NCI-H146 treated with DMSO at 0.1 percent for 48 hours (cell line): ENCODE measurements at regions not wholly inside any gene's neighbourhood (a gene's known extent, or its start where the extent isn't known, plus 50 kb on each side); places are given as distances from the start of the nearest gene placed in this dataset.
"Not testable (repeated sequence)": the region's sequence is repeated elsewhere in the genome, so short reads cannot be mapped to it uniquely, and the experiment has no call there.

Experiments
- DNase-seq: peaks from one replicate; lab custom pipeline; 2025; ENCODE audit not compliant: unreplicated experiment; lab: John Stamatoyannopoulos, UW

DNA sequence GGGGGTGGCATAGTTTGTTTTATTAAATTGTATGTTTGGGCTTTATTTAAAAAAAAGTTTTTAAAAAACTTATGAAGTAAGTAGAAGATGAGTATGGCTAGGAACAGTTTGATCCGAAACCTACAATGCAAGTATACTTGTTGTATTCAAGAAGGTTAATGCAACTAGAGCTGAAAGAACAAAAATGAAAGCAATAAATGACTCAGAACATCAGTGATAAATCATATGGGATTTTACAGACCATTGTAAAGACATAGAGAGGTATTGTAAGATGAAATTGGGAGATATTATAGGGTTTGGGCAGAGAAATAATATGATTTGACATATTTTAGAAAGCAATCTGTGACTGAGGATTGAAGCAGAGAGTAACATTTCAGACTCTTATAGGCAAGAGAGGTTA lies 1135.3 kb downstream of the SLITRK5 start:
- no peak for DNase-seq

DNA sequence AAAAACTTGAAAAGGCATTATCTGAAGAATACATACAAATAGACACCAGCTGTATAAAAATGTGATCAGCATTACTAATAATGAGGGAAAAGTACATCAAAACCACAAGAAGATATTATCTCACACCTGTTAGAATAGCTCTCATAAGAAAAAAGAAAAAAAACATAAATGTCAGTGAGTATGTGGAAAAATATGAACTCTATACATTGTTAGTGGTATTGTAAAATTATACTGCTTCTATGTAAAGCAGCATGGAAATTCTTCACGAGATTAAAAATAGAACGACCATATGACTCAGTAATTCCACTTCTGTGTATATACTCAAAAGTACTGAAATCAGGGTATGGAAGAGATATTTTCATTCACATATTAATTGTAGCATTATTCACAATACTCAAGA lies 1146.4 kb downstream of the SLITRK5 start:
- DNase-seq = no peak

DNA sequence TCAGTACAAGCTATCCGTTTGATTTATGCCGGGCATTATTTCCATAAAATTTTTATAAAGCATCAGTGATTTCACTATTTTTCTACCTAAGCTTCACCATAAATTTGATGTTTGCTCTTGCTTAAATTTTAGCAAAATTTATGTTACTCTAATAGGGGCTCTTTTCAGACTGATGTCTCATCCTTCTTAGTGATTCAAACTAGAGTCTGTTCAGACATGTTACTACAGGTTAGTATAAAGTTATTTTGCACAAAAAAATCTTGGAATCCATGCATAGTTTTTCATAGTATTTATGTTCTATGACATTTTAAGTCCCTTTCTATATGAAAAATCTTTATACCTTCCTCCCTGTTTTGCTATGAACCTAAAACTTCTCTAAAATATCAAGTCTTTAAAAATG lies 1151.9 kb downstream of the SLITRK5 start:
- DNase-seq = no peak

DNA sequence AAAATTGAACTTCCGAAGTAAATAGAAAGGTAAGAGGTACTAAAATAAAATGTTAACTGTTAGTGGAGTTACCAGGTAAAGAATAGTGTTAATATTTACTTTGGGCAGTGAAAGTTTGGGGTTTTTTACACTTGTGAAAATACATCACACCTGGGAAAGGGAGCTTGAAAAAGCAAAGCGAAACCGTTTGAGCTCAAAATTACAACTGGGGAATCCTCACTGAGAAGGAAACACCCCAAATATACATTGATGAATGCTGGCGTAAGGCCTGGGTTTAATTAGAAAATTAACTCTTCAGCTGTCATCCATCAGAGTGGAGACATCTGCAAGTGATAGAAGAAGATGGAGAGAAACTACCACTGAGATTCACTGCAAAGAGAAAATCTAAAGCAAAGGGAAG lies 1153.0 kb downstream of the SLITRK5 start:
- DNase-seq = no peak

DNA sequence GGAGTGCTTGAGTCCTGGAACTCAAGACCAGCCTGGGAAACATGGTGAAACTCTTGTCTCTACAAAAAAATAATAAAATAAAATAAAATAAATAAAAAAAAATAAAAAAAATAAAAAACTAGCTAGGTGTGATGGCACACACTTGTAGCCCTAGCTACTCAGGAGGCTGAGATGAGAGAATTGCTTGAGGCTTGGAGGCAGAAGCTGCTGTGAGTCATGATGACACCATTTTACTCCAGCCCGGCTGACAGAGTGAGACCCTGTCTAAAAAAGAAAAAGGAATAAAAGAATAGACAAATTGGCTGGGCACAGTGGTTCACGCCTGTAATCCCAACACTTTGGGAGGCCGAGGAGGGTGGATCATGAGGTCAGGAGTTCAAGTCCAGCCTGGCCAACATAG lies 1168.9 kb downstream of the SLITRK5 start:
- DNase-seq = no peak

DNA sequence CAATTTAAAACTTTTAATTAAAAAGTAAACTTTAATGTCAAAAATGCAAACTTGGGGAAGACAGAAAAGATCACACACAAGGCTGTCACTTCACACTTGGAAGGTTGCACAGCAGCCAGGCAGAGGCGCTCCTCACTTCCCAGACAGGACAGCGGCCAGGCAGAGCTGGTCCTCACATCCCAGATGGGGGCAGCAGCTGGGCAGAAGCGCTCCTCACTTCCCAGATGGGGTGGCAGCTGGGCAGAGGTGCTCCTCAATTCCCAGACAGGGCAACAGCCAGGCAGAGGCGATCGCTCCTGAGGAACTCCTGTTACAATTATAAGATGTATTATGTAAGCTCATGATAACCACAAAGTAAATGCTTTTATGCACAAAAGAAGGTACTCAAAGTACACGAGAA lies 1181.1 kb downstream of the SLITRK5 start:
- DNase-seq = not testable (repeated sequence)

DNA sequence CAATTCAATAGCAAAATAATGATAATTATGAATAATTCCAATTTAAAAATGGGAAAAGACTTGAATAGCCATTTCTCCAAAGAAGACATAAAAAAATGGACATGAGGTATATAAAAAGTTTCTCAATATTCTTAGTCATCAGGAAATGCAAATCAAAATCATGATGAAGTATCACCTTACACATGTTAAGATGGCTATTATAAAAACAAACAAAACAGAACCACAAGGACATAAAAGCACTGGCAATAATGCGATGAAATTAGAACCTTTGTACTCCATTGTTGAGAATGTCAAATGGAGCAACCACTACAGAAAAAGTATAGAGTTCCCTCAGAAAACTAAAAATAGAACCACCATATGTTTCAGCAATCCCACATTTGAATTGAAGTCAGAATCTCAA lies 1186.1 kb downstream of the SLITRK5 start:
- DNase-seq = no peak

DNA sequence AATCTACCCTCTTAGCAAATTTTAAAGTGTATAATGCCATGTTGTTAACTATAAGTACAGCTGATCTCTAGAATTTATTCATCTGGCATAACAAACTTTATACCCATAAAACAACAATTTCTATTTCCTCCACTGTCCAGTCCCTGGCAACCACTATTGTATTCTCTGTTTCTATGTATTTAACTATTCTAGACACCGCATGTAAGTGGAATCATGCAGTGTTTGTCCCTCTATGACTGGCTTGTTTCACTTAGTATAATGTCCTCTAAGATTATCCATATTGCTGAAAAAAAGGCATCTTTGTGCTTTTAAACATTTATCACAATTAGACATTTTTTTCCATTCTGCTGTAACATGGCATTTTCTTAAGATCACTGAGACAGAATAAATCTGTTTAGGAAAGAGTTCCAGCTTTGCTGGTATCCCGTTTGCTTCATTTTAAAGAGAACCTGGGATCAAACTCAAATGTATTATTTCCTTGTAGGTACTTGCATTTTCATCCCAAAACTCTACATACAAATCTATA lies 1191.0 kb downstream of the SLITRK5 start:
- DNase-seq = peak; percentile 85

DNA sequence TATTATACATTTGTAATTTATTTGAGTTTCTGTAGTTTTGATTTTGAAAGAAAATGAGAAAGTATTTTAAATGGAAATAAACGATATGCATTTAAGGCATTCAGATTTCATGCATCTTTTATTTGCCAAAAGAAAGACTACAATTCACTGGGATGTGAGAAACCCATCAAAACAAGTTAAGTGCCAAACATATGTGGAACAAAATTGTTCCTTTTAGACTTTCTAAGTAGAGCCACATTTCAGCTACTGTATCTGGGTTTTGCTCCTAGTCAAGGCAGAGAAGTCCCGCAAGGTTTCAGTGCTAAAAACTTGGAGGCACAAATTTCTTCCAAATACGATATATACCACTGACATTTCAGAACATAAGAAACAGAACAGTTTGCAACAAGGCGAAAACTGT lies 1191.9 kb downstream of the SLITRK5 start:
- no peak for DNase-seq

DNA sequence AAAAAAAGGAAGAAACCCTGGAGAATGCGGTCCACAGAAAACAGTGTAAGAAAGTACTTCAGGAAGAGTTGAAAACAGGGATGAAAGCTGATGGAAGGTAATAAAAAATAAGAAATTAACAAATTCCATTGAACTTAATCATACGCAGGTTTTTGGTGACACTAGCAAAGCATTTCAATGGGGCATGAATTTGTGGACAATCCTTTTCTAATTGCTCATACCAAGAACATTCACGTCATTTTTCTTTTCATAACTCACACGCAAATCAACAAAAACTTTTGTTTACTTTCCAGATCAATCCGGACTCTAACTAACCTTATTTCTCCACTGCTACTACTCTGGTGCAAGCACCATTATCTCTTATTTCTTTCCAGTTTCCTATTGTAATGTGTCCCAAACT lies 1195.0 kb downstream of the SLITRK5 start:
- no peak for DNase-seq

DNA sequence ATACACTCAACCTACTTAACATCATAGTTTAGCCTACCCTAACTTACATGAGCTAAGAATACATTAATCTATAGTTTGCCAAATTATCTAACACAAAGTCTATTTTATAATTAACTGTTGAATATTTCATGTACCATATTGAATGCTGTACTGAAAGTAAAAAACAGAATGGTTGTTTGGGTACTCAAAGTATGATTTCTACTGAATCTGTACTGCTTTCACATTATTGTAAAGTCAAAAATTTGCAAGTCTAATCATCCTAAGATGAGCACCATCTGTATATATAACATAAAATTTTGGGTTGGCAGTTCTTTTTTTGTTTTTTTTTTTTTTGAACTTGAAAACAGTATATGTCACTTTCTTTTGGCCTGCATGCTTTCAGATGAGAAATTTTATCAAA lies 1212.6 kb downstream of the SLITRK5 start:
- no peak for DNase-seq

DNA sequence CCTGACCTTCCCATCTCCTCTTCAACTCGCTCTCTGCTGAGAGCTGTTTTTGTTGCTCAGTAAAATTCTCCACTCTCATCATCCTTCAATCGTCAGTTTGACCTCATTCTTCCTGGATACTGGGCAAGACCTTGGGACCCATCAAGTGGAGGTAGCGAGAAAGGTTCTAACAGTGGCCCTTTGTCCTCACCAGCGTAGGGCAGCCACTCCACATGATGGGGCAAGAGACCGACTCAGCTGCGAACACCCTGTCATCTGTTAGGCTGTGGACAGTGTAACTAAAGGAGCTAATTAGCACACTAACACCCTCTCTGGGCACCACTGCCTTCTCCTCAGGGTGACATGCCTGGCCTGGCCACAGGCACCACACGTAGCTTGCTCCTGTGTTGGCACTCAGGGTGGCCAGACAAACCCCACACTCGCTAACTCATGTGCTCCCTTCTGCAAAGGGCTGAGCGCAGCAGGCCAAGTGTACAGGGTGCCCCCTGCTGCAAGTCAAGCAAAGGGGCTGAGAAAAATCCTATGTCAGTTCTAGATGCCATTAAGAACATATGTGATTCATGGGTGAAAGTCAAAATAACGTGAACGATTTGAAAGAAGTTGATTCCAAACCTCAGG lies 1216.0 kb downstream of the SLITRK5 start:
- DNase-seq = peak; percentile 69

DNA sequence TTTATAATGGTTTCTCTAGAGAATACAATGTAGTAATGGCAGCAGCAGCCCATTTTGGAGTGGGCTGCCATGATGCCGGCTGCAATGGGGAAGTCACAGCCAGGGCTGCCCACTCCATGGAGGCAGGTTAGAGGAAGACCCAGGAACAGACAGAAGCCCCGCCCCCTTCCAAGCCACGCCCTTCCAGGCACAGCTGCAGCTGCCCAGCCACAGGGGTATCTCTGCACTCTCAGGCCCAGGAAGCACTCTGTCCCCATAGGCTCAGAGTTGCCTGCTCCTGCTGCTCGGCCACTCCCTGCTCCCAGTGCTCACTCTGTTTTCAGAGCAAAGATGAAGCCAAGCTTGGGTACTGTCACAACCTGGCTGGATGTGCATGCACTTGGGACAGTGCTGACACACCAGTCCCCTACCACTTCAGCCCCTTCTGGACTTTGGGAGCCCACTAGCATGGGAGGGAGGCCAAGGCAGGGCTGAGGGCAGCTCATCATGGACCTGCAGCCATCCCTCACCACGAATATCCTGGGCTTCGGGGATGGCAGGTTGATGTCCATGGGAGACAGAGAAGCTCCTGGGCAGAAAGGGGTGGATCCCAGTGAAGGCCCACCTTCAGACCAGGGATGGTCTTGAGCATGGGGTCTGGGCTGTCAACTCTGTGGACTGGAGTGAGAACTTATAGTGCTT lies 1224.2 kb downstream of the SLITRK5 start:
- DNase-seq = no peak

DNA sequence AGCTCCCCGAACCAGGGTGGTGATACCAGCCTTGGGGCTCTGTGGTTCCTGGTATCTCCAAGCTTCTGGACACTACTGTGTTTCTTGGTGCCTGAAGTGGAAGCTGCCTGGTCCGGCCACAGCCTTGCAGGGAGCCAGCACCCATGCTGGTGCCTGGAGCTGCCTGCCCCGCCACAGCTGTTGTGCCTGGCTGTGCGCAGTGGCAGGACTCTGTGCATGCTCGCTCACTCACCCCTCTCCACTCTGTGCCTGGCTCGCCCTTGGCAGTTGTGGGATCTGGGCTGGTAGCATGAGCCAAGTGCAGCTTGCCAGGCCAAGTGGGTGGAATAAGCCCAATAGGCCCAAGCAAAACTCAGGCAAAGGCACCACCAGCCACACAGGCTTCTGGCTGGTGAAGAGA lies 1225.3 kb downstream of the SLITRK5 start:
- no peak for DNase-seq

DNA sequence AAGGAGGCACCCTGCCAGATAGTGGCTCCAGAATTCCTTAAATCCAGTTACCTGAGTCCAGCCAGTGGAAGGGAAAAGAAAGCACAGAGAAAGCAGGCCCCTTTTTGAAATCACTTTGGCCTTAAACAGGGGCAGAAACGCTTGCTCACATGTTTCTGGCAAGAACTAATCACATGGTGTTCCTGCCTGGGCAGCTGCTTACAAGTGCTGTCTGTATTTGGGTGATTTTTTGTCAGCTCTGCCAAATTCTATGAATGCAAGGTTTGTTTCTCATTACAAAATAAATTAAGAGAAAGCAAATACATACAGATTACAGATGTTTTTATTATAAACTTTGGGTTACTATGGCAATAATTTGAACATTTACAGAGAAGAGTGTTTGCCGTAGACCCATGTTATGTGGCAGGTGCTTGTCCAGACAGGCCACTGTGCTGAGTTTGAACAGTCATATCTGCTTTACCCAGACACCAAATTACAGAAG lies 1237.8 kb downstream of the SLITRK5 start:
- peak; percentile 32 for DNase-seq

DNA sequence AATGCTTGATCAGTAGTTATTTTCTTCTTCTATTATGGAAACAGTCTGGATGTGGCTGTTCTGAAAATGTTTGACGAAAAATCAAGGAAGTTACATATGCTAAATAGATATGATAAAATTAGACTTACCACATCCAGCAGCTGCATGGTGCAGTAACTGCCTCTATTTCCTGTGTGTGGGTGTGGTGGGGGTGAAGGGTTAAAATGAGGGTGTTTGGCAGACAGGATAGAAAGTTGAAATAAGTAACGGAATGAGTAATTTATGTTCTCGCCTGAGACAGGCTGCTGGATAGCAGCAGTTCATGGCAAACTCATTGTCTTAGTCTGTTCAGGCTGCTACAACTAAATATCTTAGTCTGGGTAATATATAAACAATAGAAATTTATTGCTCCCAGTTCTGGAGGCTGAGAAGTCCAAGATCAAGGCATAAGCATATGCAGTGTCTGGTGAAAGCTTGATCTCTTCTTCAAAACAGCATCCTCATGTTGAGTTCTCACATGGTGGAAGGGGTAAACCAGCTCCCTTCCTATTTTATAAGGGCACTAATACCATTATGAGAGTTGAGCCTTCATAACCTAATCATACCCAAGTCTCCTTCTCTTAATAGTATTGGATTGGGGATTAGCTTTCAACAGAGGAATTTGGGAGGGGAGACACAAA lies 1248.9 kb downstream of the SLITRK5 start:
- DNase-seq = no peak

DNA sequence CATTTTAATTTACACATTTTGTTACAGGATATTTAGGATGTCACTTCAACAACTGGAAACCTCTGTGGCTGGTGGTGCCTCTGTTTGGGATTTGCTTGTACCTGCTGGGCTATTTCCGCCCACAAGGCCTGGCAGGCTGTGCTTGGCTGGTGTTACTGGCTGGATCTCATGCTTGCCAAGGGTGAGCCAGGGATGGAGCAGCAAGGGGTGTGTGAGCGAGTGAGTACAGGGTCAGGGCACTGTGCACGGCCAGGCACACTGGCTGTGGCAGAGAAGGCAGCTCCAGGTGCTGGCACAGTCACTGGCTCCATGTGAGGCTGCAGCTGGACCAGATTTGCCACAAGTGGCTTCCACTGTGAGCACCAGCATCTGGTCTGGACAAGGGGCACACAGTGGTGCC lies 1254.8 kb downstream of the SLITRK5 start:
- DNase-seq = no peak

DNA sequence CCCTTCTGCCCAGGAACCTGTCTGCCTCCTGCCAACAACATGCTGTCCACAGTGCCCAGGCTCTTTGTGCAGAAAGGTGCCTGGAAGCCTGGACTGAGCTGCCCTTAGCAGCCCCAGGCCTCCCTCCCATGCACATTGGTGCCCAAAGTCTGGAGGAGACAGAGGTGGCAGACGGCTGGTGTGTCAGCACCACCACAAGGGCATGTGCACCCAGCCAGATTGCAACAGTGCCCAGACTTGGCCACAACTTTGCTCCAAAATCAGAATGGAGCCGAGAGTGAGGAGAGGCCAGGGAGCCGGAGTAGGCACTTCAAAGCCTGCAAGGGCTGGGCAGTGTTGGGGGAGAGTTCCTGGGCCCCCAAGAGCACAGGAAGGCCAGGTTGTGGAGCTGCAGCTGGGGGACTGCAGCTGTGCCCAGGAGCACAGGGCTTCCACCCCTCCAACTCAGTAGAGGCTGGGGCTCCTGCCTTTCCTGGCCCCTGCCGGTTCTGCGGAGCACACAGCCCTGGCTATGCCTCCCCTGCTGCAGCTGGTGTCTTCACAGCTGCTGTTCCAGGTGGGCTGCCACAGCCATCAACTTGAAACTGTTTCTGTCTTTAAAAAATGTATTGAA lies 1255.8 kb downstream of the SLITRK5 start:
- DNase-seq = no peak

DNA sequence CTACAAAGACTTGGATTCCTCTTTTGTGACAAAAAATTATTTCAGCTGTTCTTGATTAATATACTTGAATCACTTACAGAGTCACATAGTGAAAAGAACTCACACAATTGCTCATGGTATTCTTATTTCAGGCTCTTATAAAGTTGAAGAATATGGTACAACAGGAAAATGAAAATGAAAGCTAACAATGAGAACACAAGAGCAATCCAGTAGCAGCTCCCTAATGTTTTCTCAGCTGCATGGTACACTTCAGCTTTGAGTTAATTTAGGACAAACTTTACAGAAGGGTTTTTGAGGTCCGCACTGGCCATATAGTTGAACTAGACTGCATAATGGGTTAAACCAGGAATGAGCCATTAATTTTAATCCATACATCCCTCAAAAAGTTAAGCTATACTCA lies 1261.8 kb downstream of the SLITRK5 start:
- DNase-seq = no peak

DNA sequence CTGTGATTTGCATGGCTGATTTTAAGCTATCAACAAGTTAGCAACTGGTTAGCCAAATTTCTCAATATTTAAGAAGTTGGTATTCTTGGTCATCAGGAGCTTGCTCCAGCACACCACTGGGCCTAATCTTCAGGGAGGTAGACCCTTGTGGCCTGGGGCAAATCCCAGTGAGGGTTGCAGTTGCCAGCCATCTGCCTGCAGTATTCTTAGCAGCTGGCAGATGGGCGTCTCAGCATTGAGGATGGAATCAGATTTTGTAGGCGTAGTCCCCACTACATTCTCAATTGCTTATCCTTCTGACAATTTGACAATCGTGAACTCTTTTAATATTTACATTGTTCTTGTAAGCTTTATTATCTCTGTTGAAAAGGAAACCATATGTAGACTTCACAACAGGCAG lies 1266.2 kb downstream of the SLITRK5 start:
- no peak for DNase-seq

DNA sequence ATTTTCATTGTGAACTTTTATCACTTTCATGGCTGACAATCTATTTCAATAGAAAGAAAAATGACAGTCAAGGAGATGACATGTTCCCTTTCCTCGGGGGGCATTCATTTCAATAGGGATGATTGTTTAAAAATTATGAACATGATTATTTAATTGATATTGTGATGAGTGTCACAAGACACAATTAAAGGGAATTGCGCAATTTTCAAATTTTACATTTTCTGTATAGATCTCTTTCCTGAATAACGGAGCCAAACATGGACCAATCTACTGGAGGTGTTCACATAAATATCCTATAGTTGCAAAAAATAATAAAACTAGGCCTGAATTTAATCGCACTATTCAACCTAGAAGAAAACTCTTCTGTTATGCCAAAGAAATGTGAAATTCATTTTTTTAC lies 1274.6 kb downstream of the SLITRK5 start:
- DNase-seq = no peak

DNA sequence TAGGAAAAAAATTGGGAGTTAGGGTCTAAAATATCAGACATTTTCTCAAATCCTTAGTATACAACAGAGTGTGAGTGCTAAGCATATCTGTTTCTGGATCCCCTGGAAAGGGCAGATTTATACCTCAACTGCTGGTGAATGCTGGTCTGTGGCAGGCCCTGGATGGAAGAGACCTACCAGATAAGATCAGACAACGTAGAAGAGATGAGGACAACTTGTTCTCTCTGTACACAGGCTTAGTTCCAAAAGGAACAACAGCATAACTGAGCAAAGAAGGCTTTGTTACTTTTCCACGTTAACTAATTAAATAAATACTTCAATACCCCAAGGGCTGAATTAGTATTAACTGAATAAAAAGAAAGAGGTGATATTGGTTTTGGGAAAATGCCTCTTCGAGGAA lies 1277.3 kb downstream of the SLITRK5 start:
- DNase-seq = no peak
